Mucosa of descending colon (tissue), 3 donors: ENCODE measurements at regions not wholly inside any gene's neighbourhood (a gene's known extent, or its start where the extent isn't known, plus 50 kb on each side); places are given as distances from the start of the nearest gene placed in this dataset.
"Not testable (repeated sequence)": the region's sequence is repeated elsewhere in the genome, so short reads cannot be mapped to it uniquely, and the experiment has no call there.

Source experiments
- ATAC-seq: fragments of 200-7000 bp; cut with Tn5 transposase; one replicate; pipeline ENCODE4 v1.9.1; 2020; ENCODE audit warnings: mild to moderate bottlenecking, moderate library complexity
- DNase-seq, 3 donors: peaks; one replicate each; pipeline ENCODE4 v3.0.0-alpha.2; 2020
- H3K36me3 ChIP-seq: fragments of 200-600 bp; one replicate; pipeline ENCODE4 v1.8.0; 2021; ENCODE audit warnings: low read depth, mild to moderate bottlenecking
- H3K4me1 ChIP-seq: fragments of 200-600 bp; one replicate; pipeline ENCODE4 v1.8.0; 2021; ENCODE audit warnings: low read depth, mild to moderate bottlenecking
- H3K4me3 ChIP-seq: fragments of 200-600 bp; one replicate; pipeline ENCODE4 v1.8.0; 2021; ENCODE audit warnings: mild to moderate bottlenecking
- H3K9me3 ChIP-seq: fragments of 200-600 bp; one replicate; pipeline ENCODE4 v1.8.0; 2021; ENCODE audit warnings: mild to moderate bottlenecking
- intact Hi-C, 2 donors: fragments of 100-400 bp; cut with DNase I in 1 of 2; cut with micrococcal nuclease in 1 of 2; formaldehyde crosslinking; loops; one replicate each; pipeline versions ENCODE4 v1.11.0 to v1.11.1; 2022; cut with DNase I, micrococcal nuclease
- TF ChIP-seq, protein P1 (sequence below): fragments of 200-600 bp; IDR thresholded peaks from one replicate; pipeline ENCODE4 v1.8.0; 2022; ENCODE audit warnings: antibody characterized with exemption, mild to moderate bottlenecking
- donor health status: DM: no; HTN: no; CAD: no; lungs with moderate emphysema.
- donor health status: DM: no; HTN: no; CAD: no.
- donor health status: DM: no; HTN: yes; CAD: no.

DNA sequence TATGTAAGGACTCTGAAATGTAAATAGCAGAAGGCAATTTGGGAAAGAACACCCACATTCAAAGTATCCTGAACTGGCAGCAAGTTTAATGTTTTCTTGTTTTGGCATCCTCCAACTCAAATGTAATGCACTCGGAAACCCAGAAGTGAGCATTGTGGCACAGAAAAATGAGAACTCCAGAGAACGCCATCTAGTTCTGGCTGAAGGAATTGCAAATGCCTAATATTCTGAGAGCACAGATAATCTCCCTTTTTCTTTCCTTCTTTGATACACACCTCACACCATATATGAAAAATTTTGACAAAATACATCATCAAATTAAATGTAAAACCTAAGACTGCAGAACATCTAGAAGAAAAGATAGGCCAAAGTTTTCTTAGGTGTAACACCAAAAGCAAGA lies 52.1 kb downstream of the PWWP3B start:
- intact Hi-C loops, result no loop called here
- TF ChIP-seq, protein P1, sequence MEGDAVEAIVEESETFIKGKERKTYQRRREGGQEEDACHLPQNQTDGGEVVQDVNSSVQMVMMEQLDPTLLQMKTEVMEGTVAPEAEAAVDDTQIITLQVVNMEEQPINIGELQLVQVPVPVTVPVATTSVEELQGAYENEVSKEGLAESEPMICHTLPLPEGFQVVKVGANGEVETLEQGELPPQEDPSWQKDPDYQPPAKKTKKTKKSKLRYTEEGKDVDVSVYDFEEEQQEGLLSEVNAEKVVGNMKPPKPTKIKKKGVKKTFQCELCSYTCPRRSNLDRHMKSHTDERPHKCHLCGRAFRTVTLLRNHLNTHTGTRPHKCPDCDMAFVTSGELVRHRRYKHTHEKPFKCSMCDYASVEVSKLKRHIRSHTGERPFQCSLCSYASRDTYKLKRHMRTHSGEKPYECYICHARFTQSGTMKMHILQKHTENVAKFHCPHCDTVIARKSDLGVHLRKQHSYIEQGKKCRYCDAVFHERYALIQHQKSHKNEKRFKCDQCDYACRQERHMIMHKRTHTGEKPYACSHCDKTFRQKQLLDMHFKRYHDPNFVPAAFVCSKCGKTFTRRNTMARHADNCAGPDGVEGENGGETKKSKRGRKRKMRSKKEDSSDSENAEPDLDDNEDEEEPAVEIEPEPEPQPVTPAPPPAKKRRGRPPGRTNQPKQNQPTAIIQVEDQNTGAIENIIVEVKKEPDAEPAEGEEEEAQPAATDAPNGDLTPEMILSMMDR, result no peak
- ATAC-seq (no peak), DNase-seq (peak in 1 of 3 donors; percentile 1)
- Histone ChIP-seq H3K9me3 (no peaks in the 10 kb centered on the region), H3K4me3 (no peak overlapping the region), H3K36me3 (no peaks in the 10 kb centered on the region), H3K4me1 (no peaks in the 10 kb centered on the region)

DNA sequence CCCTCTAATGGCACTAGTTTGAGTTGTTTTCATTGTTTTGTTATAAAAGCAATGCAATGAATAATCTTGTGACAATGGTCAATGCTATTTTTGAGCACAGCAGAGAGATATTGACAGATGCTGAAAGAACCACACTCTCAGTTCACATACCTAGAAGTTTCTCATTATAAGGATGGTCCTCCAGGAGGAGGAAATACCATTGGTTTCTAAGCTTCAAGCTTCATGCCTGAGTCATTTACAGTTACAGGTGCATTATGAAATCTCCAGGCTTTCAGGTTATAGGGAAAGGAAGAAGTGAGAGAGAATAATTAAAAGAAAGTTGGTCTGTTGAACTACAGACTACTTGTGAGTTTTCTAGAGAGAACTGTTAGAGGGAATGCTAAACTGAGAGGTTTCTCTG lies 75.3 kb downstream of the PWWP3B start:
- DNase-seq (no peak), ATAC-seq (no peak)
- Histone ChIP-seq H3K4me1 (no peaks in the 10 kb centered on the region), H3K36me3 (no peaks in the 10 kb centered on the region), H3K4me3 (no peak overlapping the region), H3K9me3 (no peaks in the 10 kb centered on the region)
- intact Hi-C loops, result no loop called here
- TF ChIP-seq, protein P1, result no peak

DNA sequence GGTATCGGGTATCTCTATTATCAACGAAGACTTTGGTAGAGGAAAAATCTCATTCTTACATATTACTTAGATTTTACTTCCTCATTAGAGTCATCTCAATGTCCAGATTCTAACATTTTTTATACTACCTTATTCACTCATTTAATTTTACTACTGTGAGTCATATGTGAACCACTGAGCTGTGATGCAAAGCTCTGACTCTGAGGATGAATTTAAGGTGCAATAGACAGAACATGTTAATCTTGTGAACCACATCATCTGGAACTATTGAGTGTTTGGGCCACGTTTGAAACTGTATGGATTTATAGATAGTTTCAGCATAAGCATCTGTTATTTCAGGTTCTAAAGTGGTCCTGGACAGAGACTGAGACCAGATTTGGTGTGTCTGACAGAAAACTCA lies 78.4 kb downstream of the PWWP3B start:
- intact Hi-C loops, result no loop called here
- no peak for ATAC-seq

DNA sequence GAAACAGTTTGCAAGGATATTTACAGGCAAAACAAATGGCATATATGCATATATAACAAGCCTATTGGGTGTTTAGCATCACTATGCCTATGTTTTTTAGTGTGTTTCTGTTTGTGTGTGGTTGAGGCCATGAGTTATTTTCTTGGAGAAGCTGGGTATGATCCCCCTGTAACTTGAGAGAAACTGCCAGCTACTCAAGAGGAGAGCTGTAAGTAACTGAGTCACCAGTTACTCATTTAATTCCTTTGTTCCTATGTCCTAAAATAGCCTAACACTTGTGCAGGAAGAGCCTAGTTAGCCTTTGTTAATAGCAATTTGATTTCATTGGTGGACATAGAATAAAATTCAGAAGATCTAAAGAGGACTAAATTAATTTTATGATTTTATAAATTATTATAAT lies 79.1 kb downstream of the PWWP3B start:
- intact Hi-C loops, result no loop called here
- ATAC-seq, result no peak
- Histone ChIP-seq H3K4me3 (no peak overlapping the region), H3K36me3 (no peaks in the 10 kb centered on the region), H3K9me3 (no peaks in the 10 kb centered on the region), H3K4me1 (no peaks in the 10 kb centered on the region)
- no peak for DNase-seq
- TF ChIP-seq, protein P1, result no peak

More for the DNA sequence above, 78.4 kb downstream of the PWWP3B start:
- no peaks in the 10 kb centered on the region for H3K36me3 ChIP-seq
- no peak overlapping the region for H3K4me3 ChIP-seq
- H3K4me1 ChIP-seq, result no peaks in the 10 kb centered on the region
- no peaks in the 10 kb centered on the region for H3K9me3 ChIP-seq
- no peak for DNase-seq
- TF ChIP-seq, protein P1, result no peak

DNA sequence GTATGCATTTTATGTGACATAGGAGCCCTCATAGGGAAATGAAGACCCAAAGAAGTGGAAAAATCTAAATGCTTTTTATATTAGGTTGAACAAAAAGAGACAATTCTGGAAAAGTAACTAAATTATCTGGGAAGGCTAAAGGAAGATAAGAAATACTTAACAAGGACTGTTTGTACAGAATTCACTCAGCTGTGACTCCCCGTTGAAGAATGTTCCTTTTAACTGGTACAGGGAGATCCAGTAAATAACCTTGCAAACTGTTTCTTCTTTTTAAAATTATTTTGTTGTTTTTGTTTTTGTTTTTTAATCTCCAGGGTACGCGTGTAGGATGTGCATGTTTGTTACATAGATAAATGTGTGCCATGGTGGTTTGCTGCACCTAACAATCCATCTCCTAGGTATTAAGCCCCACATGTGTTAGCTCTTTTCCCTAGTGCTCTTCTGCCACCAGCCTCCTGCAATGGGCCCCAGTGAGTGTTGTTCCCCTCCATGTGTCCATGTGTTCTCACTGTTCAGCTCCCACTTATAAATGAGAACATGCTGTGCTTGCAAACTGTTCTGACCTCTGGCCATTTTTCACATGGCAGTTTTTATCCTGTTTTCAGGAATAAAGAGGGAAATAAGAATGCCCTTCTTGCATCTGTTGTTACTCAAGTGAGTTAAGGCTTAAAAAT lies 81.7 kb downstream of the PWWP3B start:
- TF ChIP-seq, protein P1, result no peak
- H3K4me3 ChIP-seq, result no peak overlapping the region
- no peak for ATAC-seq
- H3K36me3 ChIP-seq, result no peaks in the 10 kb centered on the region
- no peak for DNase-seq
- no peaks in the 10 kb centered on the region for H3K9me3 ChIP-seq
- intact Hi-C loops, result no loop called here
- no peaks in the 10 kb centered on the region for H3K4me1 ChIP-seq

- Histone ChIP-seq H3K4me3 (no peak overlapping the region), H3K36me3 (no peaks in the 10 kb centered on the region), H3K9me3 (no peaks in the 10 kb centered on the region), H3K4me1 (no peaks in the 10 kb centered on the region)
- DNase-seq (no peak), ATAC-seq (no peak)
- intact Hi-C loops, result no loop called here
- TF ChIP-seq, protein P1, result no peak
Observed at GRCh38 chrX:106263817-106264216, 95.7 kb downstream of the PWWP3B start.

DNA sequence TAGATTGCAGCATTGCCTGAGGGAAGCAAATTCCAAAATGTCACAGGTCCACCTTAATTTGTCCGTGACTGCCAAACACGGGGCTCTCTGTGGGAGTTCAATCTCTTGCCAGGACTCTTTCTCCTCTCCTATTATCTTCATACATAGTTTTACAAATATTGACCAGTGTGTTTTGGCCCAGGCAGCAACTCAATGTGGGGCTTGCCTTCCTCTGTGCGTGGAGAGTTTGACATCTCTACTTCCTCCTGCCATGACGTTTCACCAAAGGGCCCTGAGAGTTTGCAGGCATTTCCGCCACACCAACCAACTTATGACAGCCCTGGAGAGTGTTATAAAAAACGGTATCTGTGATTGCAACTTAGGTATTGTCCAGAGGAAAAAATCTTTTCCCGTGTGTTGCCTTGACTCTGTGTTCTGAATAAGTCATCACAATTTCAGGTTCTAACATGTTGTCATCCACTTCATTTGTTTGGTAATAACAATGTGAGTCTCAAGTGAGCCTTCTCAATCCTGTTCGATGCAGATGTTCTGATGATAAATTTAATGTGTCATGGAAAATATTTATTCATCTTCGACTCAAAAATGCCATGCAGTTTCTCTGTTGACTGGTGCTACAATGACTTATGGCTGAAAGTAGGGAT lies 106.0 kb downstream of the PWWP3B start:
- DNase-seq, intact Hi-C loops, ATAC-seq, H3K4me1 ChIP-seq, H3K4me3 ChIP-seq, H3K9me3 ChIP-seq, H3K36me3 ChIP-seq: not testable (repeated sequence)

DNA sequence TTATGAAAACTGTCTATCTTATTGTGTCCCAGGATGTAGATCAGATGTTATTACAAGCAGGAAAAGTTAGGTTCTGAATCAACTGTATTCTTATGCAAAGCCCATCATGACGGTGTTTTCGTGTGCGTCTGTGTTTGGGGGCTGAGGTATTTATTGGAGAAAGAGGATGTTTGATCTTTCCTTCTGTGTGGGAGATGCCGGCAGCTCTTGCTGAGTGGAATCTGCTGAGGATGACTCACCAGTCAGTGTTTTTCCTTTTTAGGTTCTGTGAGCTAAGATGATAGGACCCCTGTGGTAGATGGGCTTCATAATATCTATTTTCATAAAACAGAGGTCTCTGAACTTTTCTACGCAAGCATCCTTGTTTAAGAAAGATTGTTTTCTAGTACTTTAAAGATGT lies 107.1 kb downstream of the PWWP3B start:
- intact Hi-C loops, DNase-seq, H3K4me3 ChIP-seq, H3K36me3 ChIP-seq, ATAC-seq, H3K9me3 ChIP-seq, H3K4me1 ChIP-seq: not testable (repeated sequence)
